Renal cortical epithelial cell (primary cell): ENCODE measurements at regions not wholly inside any gene's neighbourhood (a gene's known extent, or its start where the extent isn't known, plus 50 kb on each side); places are given as distances from the start of the nearest gene placed in this dataset.

Experiments
- DNase-seq: peaks from one replicate; pipeline ENCODE4 v3.0.0-alpha.2; 2011; ENCODE audit warnings: low read depth

- no peak for DNase-seq
Measured at GRCh38 chr13:103835052-103835451, 768.8 kb upstream of the SLC10A2 start.

DNA sequence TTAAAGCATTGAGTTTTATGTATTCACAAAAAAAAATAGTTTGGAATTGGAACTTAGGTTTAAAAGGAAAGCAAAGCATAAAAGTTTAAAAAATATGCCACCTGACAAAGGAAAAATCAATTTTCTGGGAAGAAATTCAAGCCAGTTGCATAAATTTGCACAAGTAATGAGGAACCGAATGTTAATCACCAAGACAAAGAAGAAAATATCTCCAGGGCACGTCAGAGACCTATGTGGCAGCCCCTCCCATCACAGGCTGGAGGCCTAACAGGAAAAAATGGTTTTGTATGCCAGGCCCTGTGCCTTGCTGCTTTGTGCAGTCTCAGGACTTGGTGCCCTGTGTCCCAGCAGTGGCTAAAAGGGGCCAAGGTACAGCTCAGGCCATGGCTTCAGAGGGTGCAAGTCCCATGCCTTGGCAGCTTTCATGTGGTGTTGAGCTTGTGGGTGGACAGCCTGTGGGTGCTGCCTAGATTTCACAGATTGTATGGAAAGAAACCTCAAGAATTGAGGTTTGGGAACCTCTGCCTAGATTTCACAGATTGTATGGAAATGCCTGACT, 767.2 kb upstream of the SLC10A2 start:
- DNase-seq = peak; percentile 33

GRCh38 chr13:103815619-103816018, 749.4 kb upstream of the SLC10A2 start:
- DNase-seq = peak; percentile 64

DNA sequence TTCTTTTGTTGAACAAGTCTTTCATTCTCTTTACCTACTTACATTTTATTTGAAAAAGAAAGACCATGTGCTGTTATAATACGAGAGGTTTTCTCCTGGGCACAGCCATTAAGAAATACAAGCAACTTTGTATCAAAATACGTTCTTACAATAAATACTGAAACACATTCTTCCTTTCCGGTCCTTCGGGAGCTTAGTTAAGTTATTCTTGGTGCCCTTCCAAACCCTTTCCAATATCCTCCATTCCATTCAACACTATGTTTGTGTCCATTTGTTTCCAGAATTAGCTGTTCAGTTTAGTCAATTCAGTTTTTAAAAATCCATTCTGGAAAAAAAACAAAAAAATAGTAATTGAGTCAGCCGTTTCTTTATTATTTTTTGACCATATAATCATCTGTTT, 746.8 kb upstream of the SLC10A2 start:
- no peak for DNase-seq

GRCh38 chr13:103812558-103812957, 746.3 kb upstream of the SLC10A2 start:
- no peak for DNase-seq

GRCh38 chr13:103810026-103810425, 743.8 kb upstream of the SLC10A2 start:
- DNase-seq = peak; percentile 8

- DNase-seq = no peak
Measured at GRCh38 chr13:103805771-103806170, 739.6 kb upstream of the SLC10A2 start.

- DNase-seq = no peak
Measured at GRCh38 chr13:103803349-103803748, 737.1 kb upstream of the SLC10A2 start.

GRCh38 chr13:103799028-103799427, 732.8 kb upstream of the SLC10A2 start:
- DNase-seq = no peak

- DNase-seq = no peak
Measured at GRCh38 chr13:103795892-103796478, 729.8 kb upstream of the SLC10A2 start.

DNA sequence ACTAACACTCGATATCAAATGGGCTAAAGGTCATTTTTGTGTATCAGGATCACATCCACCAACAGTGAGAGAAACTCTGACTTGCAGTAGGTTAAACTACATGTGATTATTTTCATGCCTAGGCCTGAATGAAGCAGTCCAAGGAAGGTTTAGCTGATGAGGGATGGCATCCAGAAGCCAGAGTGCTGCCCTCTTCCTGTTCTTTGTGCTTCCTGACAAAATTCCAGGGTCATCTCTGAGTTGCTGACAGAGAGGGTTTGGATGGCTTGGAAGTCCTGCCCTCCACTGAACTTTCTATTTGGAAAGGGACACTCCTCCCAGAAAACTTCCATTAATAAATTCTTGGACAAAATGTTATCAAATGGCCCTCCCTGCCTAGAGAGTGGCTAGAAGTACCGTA, 728.3 kb upstream of the SLC10A2 start:
- no peak for DNase-seq

GRCh38 chr13:103788061-103788652, 721.9 kb upstream of the SLC10A2 start:
- peak; percentile 5 for DNase-seq

GRCh38 chr13:103772576-103772975, 706.4 kb upstream of the SLC10A2 start:
- DNase-seq = no peak

DNA sequence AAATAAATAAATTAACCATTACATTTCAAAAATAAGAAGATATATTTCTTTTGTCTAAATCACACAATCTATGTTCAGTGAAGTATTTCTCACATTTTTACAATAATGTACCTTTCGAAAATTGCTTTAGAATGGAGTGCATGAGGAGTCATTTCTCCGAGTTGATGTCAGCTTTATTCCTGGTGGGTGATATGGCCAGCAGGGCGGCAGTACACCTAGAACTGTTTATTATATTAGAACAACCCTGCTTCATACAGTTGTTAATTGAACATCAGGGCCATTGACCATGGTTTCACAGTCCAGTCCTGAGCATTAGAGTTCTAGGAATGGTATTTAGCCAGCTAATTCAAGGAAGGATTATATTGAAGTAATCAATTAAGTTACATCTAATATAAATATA, 696.3 kb upstream of the SLC10A2 start:
- no peak for DNase-seq

DNA sequence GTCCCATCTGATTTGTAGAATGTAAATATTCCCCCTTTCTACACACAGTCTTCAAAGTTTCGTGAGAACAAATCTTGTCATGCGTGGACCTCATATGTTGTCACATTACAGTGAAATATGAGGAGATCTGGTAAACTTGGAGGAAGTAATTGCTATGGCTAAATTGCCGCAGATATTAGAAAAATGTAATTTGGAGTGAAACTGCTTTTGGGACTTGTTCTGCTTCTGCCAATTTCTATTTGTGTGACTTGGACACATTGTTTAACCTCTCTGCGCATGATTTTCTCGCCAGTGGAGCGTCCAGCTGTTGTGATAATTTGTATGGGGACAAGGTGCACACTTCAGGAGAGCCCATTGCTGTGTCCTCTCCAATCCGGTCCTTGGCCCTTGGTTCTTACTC, 693.1 kb upstream of the SLC10A2 start:
- DNase-seq = no peak

- no peak for DNase-seq
Measured at GRCh38 chr13:103758222-103758621, 692.0 kb upstream of the SLC10A2 start.

DNA sequence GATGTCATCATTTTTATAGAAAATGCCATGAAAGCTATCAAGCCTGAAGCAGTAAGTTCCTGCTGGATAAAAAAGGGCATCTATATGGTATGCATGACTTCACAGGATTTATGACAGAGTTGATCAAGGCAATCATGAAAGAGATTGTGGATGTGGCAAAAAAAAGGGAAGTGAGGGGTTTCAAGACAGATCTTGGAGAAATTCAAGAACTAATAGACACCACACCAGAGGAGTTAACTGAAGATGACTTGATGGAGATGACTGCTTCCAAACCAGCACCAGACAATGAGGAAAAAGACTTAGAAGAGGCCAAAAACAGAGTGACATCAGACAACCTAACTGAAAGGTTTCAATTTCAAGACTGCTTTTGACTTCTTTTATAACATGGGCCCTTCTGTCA, 691.1 kb upstream of the SLC10A2 start:
- no peak for DNase-seq

GRCh38 chr13:103754783-103755182, 688.6 kb upstream of the SLC10A2 start:
- DNase-seq = no peak

DNA sequence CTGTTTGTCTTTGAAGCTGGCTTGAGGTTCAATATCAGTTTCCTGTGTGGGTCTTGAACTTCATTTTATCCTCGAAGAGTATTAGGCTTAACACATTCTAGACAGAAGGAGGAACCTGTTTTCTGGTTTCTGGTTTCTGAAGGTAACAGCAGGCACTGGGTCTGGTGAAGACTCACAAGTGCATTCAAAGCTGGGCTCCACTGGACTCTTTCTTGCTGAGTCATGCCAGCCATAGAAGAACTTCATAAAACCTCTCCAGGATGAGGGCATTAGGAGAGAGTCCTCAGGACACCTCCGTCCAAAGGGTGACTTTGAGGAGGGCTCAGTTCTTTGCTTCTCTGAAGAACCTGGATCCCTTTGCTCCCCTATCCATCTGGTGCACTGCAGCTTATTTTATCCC, 668.6 kb upstream of the SLC10A2 start:
- DNase-seq = no peak

- no peak for DNase-seq
Measured at GRCh38 chr13:103731959-103732358, 665.7 kb upstream of the SLC10A2 start.

DNA sequence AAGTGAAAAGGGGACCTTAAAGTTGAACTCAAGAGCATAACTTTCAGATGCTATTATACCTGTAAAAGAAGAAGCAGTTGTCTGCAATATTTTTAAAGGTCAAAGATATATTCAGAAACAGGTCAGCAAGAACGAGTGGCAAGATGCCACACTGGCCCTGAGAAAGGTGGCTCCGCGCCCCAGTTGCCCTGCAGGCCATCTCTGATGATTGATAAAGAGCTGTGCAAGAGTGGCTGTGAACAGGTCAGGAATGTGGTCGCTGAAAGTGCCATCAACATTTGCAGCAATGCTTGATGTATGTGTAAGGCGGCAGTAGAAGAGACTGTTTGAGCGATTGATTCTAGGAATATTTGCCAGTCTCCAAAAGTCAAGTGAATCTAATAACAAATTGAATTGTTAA, 664.2 kb upstream of the SLC10A2 start:
- DNase-seq = no peak

DNA sequence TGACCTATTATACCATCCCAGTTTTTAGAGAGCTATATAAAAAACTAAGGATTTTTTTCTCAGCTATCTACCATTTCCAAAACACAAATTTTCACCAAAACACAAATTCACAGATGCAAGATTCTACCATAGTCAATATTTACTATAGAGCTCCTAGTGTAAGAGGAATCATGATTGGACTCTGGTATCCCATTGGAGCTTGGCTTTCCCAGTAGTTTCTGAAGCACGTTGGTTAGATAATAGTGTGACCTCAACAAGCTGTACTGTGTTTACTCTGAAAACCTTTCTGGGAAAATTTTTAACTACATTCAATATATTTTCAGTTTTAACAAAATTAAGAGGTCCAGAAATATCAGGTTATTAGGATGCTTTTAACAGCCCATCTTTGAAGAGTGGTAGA, 660.6 kb upstream of the SLC10A2 start:
- DNase-seq = no peak

DNA sequence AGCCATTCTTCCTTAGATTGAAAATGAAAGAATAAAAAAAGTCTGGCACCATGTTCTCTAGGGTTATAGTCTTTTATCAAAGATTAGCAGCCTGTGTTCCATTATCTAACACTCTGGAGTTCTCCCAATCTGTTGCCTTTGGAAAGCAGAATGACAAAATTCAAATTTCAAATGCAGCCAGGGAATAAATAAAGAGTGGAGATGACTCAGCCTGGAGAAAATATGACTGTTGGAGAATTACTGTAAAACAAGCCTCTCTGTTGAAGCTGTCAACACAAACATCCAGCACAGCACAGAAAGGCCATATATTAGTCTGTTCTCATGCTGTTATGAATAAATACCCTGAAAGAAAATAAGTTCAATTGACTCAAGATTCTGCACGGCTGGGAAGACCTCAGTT, 650.5 kb upstream of the SLC10A2 start:
- DNase-seq = no peak

DNA sequence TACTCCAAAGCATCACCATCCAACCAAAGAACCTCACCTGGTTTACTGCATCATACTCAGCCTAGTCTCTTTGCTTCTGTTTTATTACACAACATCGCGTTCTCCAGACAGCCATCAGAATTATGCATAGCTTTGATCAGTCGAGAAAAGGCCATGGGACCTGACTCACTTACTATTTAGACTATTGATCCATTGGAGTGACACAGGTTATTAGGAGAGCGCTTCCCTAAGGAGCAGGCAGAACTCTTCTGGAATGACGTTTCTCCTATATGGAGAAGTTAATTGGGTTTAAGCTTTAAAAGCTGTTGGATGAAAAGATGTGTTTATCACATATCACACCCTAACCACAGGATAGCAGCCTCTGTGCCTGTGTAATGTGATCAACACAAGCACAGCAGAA, 649.1 kb upstream of the SLC10A2 start:
- DNase-seq = no peak
